K562 (cell line): ENCODE measurements at regions not wholly inside any gene's neighbourhood (a gene's known extent, or its start where the extent isn't known, plus 50 kb on each side); places are given as distances from the start of the nearest gene placed in this dataset.

ENCODE experiments used
- ATAC-seq: fragments of 200-7000 bp; cut with Tn5 transposase; 3 replicates; pipeline ENCODE4 v1.9.1; 2020; ENCODE audit warnings: moderate library complexity
- BruUV-seq: library from RNA; stranded (reverse); fragments of 400-500 nt; replicated peaks from 2 replicates; lab custom pipeline; 2021; lab: Mats Ljungman, UMichigan
- CTCF ChIA-PET: fragments of 300-600 bp; formaldehyde crosslinking; extraction: SDS; loops from one replicate; lab custom pipeline; 2021; ENCODE audit warnings: low intra/inter-chr PET ratio; lab: Yijun Ruan, JAX
- POLR2A ChIA-PET: fragments of 300-600, 350-650 bp; sonication (Branson Sonifier 250); formaldehyde crosslinking; extraction: SDS; loops from one replicate; lab custom pipeline; 2021; ENCODE audit warnings: antibody characterized with exemption, inconsistent platforms; lab: Yijun Ruan, JAX
- DNase-seq, 4 experiments: peaks; one replicate each; pipeline versions ENCODE4 v3.0.0 to v3.0.0-alpha.2; 2011 to 2018; ENCODE audit warnings: low spot score in 3 of 4, mixed read lengths in 3 of 4; ENCODE audit errors: extremely low read depth in 1 of 4
- FAIRE-seq: peaks from 2 replicates; lab custom pipeline; 2011; peaks lifted over from hg19 to GRCh38; lab: Jason Lieb, UNC
- H2AFZ ChIP-seq: 2 replicates; pipeline ENCODE4 v1.6.0; 2011; ENCODE audit warnings: low read depth, low read length, control low read depth, inconsistent platforms
- H3K27ac ChIP-seq: fragments of 200-600 bp; 3 replicates; pipeline ENCODE4 v1.8.0; 2011; ENCODE audit warnings: low read depth, mild to moderate bottlenecking, control low read depth, inconsistent platforms, low read length, moderate library complexity, mixed read lengths; ENCODE audit errors: extremely low read depth
- H3K27me3 ChIP-seq, 2 experiments: fragments of 300-600 bp in 1 of 2; 2 replicates in 1 of 2; 3 replicates in 1 of 2; pipeline versions ENCODE4 v1.6.0 to v1.8.0; 2011; ENCODE audit warnings: inconsistent platforms in 2 of 2, low read length in 2 of 2, mild to moderate bottlenecking in 1 of 2, mixed read lengths in 1 of 2, moderate library complexity in 1 of 2; ENCODE audit not compliant: control insufficient read depth in 2 of 2, insufficient read depth in 2 of 2
- H3K36me3 ChIP-seq: fragments of 300-600 bp; 3 replicates; pipeline ENCODE4 v1.8.0; 2011; ENCODE audit warnings: mild to moderate bottlenecking, low read length, inconsistent platforms; ENCODE audit not compliant: control insufficient read depth, insufficient read depth
- H3K4me1 ChIP-seq, 2 experiments: fragments of 200-600 bp in 1 of 2; replicated peaks in 1 of 2; 2 replicates in 1 of 2; 3 replicates in 1 of 2; pipeline versions ENCODE4 v1.5.1 to v1.8.0; 2011; ENCODE audit warnings: inconsistent platforms in 2 of 2, low read length in 2 of 2, mild to moderate bottlenecking in 1 of 2, mixed read lengths in 1 of 2, moderate library complexity in 1 of 2; ENCODE audit not compliant: control insufficient read depth in 2 of 2, insufficient read depth in 2 of 2
- H3K4me2 ChIP-seq: 2 replicates; pipeline ENCODE4 v1.6.1; 2011; ENCODE audit warnings: low read length, control low read depth, inconsistent platforms, mixed read lengths; ENCODE audit not compliant: insufficient read depth
- H3K4me3 ChIP-seq: fragments of 200-600 bp; sonication (generic), shearing (Covaris generic); 2 replicates; pipeline ENCODE4 v1.5.1; 2016; ENCODE audit warnings: control low read depth, inconsistent platforms
- H3K79me2 ChIP-seq: fragments of 200-600 bp; 3 replicates; pipeline ENCODE4 v1.8.0; 2011; ENCODE audit warnings: low read length, inconsistent platforms; ENCODE audit not compliant: control insufficient read depth, insufficient read depth
- H3K9ac ChIP-seq, 2 experiments: 2 replicates each; pipeline versions ENCODE4 v1.6.0 to v1.6.1; 2011; ENCODE audit warnings: low read depth in 2 of 2, low read length in 2 of 2, control low read depth in 1 of 2, inconsistent platforms in 1 of 2, mild to moderate bottlenecking in 1 of 2, mixed read lengths in 1 of 2; ENCODE audit not compliant: insufficient read depth in 1 of 2
- H3K9me1 ChIP-seq: one replicate; pipeline ENCODE4 v1.6.0; 2011; ENCODE audit warnings: inconsistent platforms, mild to moderate bottlenecking, low read length, moderate library complexity; ENCODE audit not compliant: control insufficient read depth, insufficient read depth
- H3K9me3 ChIP-seq: replicated peaks from 2 replicates; pipeline ENCODE4 v1.5.1; 2011; ENCODE audit warnings: low read depth, low read length, inconsistent platforms; ENCODE audit not compliant: control insufficient read depth, insufficient read depth
- H4K20me1 ChIP-seq: replicated peaks from 2 replicates; pipeline ENCODE4 v1.6.1; 2011; ENCODE audit warnings: low read length, inconsistent platforms, mixed read lengths; ENCODE audit not compliant: control insufficient read depth, insufficient read depth
- ARID3A ChIP-seq: IDR thresholded peaks from 2 replicates; pipeline ENCODE4 v1.6.1; 2012; ENCODE audit warnings: low read depth, low read length, improper control_type of control experiment, borderline replicate concordance
- BCLAF1 ChIP-seq, 2 experiments: fragments of 450-650 bp in 1 of 2; IDR thresholded peaks; 2 replicates each; pipeline ENCODE4 v1.6.1; 2011 to 2017; ENCODE audit warnings: low read depth in 2 of 2, antibody characterized with exemption in 1 of 2, borderline replicate concordance in 1 of 2, low read length in 1 of 2, mild to moderate bottlenecking in 1 of 2, mixed read lengths in 1 of 2; ENCODE audit not compliant: control insufficient read depth in 1 of 2
- BRD4 ChIP-seq: fragments of 200-600 bp; sonication (generic); IDR thresholded peaks from 2 replicates; pipeline ENCODE4 v1.6.1; 2017; ENCODE audit warnings: inconsistent platforms
- CHD4 ChIP-seq: fragments of 200-600 bp; sonication (generic); IDR thresholded peaks from 3 replicates; pipeline ENCODE4 v1.6.1; 2012; ENCODE audit warnings: low read depth, mild to moderate bottlenecking, mixed read lengths, low read length, inconsistent platforms; ENCODE audit not compliant: insufficient read depth, insufficient replicate concordance, poor library complexity, severe bottlenecking
- COPS2 ChIP-seq: fragments of 450-650 bp; conservative IDR thresholded peaks from 2 replicates; pipeline ENCODE4 v1.6.1; 2016; ENCODE audit warnings: mild to moderate bottlenecking, moderate library complexity
- E4F1 ChIP-seq: fragments of 250-450 bp; sonication (Bioruptor Pico); IDR thresholded peaks from 2 replicates; pipeline ENCODE4 v1.5.0; 2021; ENCODE audit warnings: mild to moderate bottlenecking, borderline replicate concordance
- PCBP2 ChIP-seq: fragments of 200-400 bp; formaldehyde crosslinking; IDR thresholded peaks from 2 replicates; pipeline ENCODE4 v1.6.1; 2018; ENCODE audit warnings: low read length, low read depth, mild to moderate bottlenecking, moderate library complexity; ENCODE audit not compliant: poor library complexity, severe bottlenecking
- POLR2A ChIP-seq: fragments of 450-650 bp; conservative IDR thresholded peaks from 2 replicates; pipeline ENCODE4 v1.6.1; 2016
- RFX7 ChIP-seq: fragments of 250-450 bp; sonication (Bioruptor Pico); IDR thresholded peaks from 2 replicates; pipeline ENCODE4 v1.5.1; 2021; ENCODE audit warnings: mild to moderate bottlenecking
- STAT5A ChIP-seq: IDR thresholded peaks from 2 replicates; pipeline ENCODE4 v1.6.1; 2012; ENCODE audit warnings: low read length, inconsistent platforms, borderline replicate concordance
- ZNF263 ChIP-seq: sonication (generic); formaldehyde crosslinking; IDR thresholded peaks from 2 replicates; pipeline ENCODE4 v1.8.0; 2022; ENCODE audit warnings: mild to moderate bottlenecking, missing genetic modification reagents, borderline replicate concordance
- in situ Hi-C: fragments of 300-500 bp; cut with MboI; formaldehyde crosslinking; loops from 4 replicates; pipeline ENCODE4 v1.15.0; 2018; ENCODE audit warnings: inconsistent platforms, mixed read lengths
- intact Hi-C: fragments of 100-400 bp; cut with micrococcal nuclease; formaldehyde crosslinking; loops from 2 replicates; pipeline ENCODE4 v1.14.2; 2022

- H3K36me3 ChIP-seq = no peaks in the 10 kb centered on the region
- no peaks in the 10 kb centered on the region for H4K20me1 ChIP-seq
- 0 out of 5 replicates have a peak, but pooled peaks cover 0 to 2% of the 10 kb centered on the region in 2 experiments for H3K27me3 ChIP-seq
- intact Hi-C loops (no loop called here), in situ Hi-C loops (no loop called here)
- H3K4me2 ChIP-seq = no peak overlapping the region
- TF ChIP-seq COPS2 (no peak), E4F1 (CRISPR knock-in tag) (no peak), BRD4 (no peak), ZNF263 (CRISPR knock-in tag) (no peak), PCBP2 (no peak), CHD4 (no peak), RFX7 (CRISPR knock-in tag) (no peak), BCLAF1 (IDR thresholded peaks at IDR 0.05; ENCODE audit: borderline replicate concordance in 1 of 2, control insufficient read depth in 1 of 2, low read depth in 2 of 2, low read length in 1 of 2) (no peak), STAT5A (no peak), POLR2A (no peak), ARID3A (no peak)
- CTCF ChIA-PET = no interaction called here
- no peaks in the 10 kb centered on the region for H3K79me2 ChIP-seq
- H3K4me1 ChIP-seq = no peaks in the 10 kb centered on the region
- no peak overlapping the region for H3K27ac ChIP-seq
- H3K9ac ChIP-seq = no peak overlapping the region
- H2AFZ ChIP-seq = no peak overlapping the region
- BruUV-seq = no TSS peak
- H3K9me3 ChIP-seq = no peaks in the 10 kb centered on the region
- H3K9me1 ChIP-seq = no peaks in the 10 kb centered on the region
- DNase-seq (no peak), FAIRE-seq (no peak), ATAC-seq (no peak)
- no peak overlapping the region for H3K4me3 ChIP-seq
- POLR2A ChIA-PET = no interaction called here
Observed at GRCh38 chr12:28826766-28827165, 322.3 kb upstream of the FAR2 start.
